NCI-H526 treated with DMSO at 0.1 percent for 48 hours (cell line): ENCODE measurements at regions not wholly inside any gene's neighbourhood (a gene's known extent, or its start where the extent isn't known, plus 50 kb on each side); places are given as distances from the start of the nearest gene placed in this dataset.
"Not testable (repeated sequence)": the region's sequence is repeated elsewhere in the genome, so short reads cannot be mapped to it uniquely, and the experiment has no call there.

Experiments used
- DNase-seq: peaks from one replicate; lab custom pipeline; 2025; lab: John Stamatoyannopoulos, UW

DNA sequence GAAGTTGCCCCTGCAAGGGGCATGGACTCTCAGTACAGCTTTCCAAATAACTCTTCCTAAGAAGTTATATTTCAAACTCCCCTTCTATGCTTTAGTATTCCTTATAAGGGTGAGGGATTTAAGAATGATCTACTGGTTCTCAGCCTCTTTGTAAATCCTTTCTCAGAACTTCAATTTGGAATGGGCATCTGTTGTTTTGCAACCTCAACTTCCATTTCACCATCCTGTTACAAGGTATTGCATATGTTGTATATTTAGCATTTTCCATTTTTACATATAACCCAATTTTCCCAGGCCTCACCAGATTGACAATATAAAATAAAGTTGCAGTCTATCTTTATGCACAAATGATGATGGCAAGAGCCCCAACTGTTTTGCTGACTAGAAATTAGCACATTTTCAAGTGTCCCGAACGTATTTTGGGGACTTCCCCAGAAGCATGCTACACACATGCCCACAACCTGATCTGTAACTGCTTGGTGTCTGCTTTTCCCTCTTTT lies 154.9 kb upstream of the CARMIL1 start:
- DNase-seq, result no peak

DNA sequence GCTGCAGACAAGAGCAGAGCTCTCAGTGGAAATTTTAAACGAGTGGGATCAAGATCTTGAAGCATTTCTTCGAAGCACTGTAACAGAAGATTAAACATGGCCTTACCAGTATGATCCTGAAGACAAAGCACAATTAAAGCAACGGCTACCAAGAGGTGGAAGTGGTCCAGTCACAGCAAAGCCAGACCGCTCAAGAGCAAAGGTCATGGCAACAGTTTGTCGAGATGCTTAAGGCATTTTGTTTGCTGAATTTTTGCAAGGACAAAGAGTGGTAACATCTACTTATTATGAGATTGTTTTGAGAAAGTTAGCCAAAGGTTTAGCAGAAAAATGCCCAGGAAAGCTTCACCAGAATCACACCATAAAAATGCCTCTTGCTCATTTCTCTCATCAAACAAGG lies 153.4 kb upstream of the CARMIL1 start:
- no peak for DNase-seq

DNA sequence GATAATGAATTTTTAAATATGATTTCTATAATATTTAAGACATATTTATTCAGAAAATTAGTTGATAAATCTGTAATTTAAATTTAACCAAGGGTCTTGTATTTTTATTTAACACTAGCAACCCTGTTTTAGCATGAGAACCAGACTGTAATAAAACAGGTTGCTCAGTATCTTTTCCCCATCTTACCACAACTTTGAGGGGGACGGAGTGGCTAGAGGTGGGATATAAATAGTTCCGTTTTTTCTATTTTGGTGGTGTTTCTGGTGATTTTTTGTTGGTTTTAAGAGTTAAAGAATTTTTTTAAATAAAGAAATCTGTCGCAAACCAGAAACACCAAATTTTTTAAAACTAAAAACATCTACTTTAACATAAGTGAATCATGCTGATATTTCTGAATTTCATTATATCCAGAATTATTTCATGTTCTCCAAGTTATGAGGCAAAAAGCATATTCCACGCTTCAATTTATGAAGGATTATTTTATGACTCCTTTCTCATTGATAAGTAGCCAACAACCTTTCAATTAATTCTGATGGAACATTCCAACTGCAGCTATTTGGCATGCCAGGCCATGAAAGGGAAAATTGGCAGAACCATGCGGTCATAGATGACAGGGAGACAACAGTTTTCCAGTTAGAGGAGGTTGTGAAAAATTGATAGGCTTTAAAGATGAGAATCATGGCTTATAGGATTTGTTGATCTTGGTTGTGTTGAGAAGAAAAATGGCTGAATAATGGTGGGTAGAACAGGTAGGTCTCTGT lies 151.9 kb upstream of the CARMIL1 start:
- DNase-seq, result no peak

DNA sequence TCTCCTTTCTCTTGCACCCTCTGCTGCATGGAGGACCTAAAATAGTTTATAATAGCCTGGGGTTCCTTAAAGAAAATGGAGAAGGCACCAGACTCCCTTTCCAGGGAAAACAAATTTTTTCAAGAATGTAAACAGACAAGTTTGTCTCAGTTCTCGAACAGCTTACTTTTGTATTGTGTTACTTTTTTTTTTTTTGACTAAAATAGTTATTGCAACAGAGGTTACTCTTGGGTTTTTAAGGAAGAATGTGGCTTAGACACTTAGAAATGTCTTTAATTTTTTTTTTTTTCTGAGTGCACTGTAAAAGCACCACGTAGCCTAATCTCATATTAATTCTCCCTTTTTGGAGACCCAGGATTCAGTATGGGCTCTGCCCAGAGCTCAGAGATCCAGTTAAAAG lies 148.7 kb upstream of the CARMIL1 start:
- DNase-seq, result no peak

GRCh38 chr6:25132934-25133333 lies 146.2 kb upstream of the CARMIL1 start:
- DNase-seq, result no peak

- no peak for DNase-seq
These were observed 145.6 kb upstream of the CARMIL1 start for GRCh38 chr6:25133568-25133967.

DNA sequence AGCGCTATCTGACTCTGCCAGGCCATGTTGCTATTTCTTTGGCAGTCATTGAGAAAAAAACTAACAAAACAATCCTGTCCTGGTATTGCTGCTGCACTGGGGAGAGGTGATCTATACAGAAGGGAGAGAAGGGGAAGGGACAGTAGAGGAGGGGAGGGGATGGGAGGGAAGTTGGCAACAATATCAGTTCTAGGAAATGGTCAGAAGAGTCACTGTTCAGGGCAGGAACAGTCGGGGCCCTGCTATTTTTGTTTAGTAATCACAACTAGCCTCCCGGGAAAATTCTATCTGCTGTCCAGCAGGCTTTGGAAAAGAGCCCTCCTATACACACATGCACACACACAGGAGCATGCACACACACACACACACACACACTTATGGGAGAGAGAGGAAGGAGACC lies 142.3 kb upstream of the CARMIL1 start:
- DNase-seq, result no peak

- DNase-seq, result no peak
These were observed 141.7 kb upstream of the CARMIL1 start for GRCh38 chr6:25137480-25137879.

DNA sequence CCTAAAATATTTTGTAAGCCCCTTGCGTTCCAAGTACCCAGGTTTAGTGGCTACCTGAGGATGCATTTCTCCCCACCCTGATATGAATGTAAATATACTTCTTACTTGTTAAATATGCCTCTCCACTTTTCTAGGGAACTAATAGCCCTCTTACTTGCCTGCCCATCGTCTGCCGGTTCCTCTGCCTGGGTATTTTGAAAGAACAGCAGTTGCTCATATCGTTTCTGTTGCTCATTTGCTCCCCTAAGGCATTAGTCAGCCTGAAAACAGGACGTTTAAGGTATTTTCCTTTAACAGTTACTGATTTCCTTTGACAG lies 141.3 kb upstream of the CARMIL1 start:
- no peak for DNase-seq

DNA sequence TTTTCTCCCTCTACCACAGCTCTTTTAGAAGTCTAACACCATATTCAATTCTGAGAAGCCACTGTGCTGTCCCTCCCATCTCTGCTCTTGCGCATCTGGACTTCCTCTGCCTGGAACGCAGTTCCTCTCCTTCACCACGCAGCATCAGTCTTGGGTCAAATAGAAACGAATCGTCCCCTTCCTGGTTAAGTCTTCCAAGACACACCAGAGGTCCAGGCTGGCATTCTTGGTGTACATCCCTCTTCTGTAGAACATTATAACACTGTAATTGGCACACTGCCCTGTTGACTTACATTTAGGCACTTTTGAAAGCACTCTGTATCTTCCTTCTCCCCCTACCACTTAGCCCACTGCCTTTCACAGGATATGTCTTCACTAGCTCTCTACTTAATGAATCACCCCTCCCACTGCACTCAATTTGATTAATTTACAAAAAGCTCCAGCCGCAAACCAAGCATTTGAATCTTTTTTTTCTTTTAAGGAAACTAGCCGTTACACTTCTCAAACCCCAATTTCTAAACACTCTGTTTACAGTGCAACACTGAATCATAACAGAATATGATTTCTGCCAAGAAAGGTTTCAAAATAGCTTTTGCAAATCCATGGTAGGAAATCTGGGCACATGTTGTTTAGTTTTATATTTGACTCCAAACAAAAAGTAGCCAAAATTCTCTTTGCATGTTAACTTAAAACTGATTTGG lies 140.8 kb upstream of the CARMIL1 start:
- no peak for DNase-seq

DNA sequence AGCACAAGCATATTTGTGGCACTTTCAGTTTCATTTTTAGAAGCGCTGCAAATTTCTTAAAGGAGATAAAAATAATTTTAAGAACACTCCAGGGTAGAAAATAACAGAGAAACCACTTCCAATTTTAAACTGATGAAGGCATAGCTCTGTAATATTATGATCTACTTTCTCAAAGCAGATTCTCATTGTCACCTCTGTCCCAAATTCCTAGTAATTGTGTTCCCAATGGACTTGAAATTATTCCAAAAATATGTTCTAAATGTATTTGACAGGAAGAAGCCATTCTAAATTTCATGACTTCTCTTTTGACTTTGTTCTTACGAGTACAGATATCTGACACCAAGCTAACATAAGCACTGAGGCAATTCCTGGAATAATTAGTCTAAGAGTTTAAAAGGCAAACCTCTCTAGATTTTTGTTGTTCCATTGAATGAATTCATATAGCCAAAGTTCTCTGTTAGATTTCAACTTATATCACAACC lies 140.2 kb upstream of the CARMIL1 start:
- DNase-seq, result no peak

- not testable (repeated sequence) for DNase-seq
These were observed 139.6 kb upstream of the CARMIL1 start for GRCh38 chr6:25139608-25140007.

GRCh38 chr6:25142506-25142905 lies 136.7 kb upstream of the CARMIL1 start:
- no peak for DNase-seq

DNA sequence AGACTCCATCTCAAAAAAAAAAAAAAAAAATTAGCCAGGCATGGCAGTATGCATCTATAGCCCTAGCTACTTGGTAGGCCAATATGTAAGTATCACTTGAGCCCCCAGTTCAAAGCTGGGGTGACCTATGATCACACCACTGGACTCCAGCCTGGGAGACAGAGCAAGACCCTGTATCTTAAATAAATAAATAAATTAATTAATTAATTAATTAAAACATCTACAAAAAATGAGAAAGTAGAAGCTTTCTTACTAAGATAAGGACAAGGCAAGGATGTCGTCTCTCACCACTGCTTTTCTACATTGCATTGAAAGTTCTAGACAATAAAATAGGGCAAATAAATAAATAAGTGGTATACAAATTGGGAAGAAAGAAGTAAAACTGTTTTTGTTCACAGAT lies 134.3 kb upstream of the CARMIL1 start:
- no peak for DNase-seq

- DNase-seq, result no peak
These were observed 132.0 kb upstream of the CARMIL1 start for GRCh38 chr6:25147223-25147622.

DNA sequence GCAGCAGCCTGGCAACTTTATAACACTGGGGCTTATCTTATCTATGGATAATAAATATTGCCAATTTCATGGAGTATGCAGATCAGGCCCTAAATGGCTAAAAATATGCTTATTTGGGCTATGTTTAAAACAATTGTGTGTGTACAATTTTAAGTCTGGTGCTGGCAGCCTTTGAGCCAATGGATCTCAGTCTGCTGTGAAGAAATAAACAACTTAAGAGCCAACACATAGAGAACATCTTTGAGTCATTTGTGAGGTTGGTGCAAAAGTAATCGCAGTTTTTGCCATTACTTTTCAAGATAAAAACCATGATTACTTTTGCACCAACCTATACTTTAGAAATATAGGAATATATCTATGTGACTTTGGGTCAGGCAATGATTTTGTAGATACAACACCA lies 129.1 kb upstream of the CARMIL1 start:
- no peak for DNase-seq

DNA sequence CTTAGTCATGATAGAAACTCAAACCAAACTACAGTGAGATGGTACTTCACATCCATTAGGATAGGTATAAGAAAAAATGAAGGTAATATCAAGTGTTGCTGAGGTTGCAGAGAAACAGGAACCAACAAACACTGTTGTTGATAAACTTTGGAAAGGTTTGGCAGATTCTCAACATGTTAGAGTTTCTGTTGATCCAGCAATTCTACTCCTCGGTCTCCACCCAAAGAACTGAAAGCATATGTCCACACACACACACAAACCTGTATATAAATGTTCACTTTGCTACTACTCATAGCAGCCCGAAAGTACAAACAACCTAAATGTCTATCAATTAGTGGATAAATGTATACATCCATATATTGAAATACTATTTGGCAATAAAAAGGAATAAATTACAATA lies 128.3 kb upstream of the CARMIL1 start:
- no peak for DNase-seq

GRCh38 chr6:25153079-25153478 lies 126.1 kb upstream of the CARMIL1 start:
- no peak for DNase-seq

- DNase-seq, result no peak
These were observed 125.1 kb upstream of the CARMIL1 start for GRCh38 chr6:25154034-25154596.

DNA sequence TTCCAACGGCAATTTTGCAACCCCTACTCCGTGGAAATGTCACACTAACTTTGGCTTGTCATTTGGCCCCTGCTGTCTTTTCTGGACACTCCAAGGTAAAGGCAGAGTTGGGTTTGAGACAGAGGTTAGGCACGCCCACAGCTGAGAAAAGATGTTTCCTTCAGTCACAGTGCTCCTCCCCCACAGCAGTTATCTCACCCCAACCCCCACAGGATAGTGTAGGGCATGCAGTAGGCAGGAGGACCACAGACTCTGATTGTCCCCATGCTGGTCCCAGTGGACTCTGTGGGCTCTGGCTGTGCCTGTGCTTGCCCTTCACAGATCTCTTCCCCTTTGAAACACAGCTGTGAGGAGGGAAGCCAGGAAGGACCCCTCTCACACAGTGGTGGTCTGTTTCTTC lies 124.0 kb upstream of the CARMIL1 start:
- no peak for DNase-seq

- DNase-seq, result no peak
These were observed 123.1 kb upstream of the CARMIL1 start for GRCh38 chr6:25156123-25156522.

- no peak for DNase-seq
These were observed 122.0 kb upstream of the CARMIL1 start for GRCh38 chr6:25157183-25157582.

DNA sequence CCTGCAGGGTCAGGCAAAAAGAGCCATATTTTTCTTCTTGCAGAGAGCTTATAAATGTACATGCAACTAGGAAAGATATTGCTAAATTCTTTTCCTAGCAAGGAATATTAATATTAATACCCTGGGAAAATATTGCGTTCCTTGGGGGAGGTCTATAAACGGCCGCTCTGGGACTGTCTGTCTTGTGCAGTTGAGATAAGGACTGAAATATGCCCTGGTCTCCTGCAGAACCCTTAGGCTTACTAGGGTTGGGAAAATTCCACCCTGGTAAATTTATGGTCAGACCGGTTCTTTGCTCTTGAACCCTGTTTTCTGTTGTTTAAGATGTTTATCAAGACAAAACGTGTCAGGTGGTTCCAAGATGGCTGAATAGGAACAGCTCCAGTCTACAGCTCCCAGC lies 121.3 kb upstream of the CARMIL1 start:
- no peak for DNase-seq
